GM21723 (cell line): ENCODE measurements at regions not wholly inside any gene's neighbourhood (a gene's known extent, or its start where the extent isn't known, plus 50 kb on each side); places are given as distances from the start of the nearest gene placed in this dataset.

Experiments used
- ATAC-seq: cut with Tn5 transposase; IDR thresholded peaks from one replicate; pipeline ENCODE4 v1.9.1; 2021; ENCODE audit warnings: mild to moderate bottlenecking, moderate library complexity; ENCODE audit not compliant: unreplicated experiment

DNA sequence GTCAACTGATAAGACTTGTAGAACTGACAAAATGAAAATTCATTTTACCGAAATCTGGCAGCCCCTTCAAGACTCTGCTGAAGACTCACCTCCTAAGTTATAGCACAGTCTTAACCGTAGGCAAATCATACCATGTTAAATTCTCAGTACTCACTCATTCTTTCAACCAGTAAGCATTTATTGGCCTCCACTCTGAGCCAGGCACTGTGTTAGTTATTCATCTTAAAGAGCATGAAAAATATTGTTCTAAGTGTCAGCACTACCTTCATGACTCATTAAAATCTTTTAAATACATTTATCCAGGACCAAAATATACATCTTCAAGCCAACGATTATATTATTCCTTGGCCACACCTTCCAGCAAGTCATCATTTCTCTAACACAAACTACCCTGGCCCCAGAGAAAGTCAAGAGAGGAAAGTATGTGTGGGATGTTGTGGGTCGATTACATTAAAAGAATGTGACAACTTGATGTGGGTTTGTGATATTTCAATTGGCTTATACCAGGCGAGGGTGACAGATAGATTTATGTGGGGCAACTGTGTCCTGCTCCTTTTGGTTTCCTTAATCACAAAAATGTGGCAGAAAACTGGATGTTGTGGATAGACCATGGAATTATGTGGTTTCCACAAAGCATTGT lies 55.0 kb downstream of the TMEM30B start:
- ATAC-seq: no peak

DNA sequence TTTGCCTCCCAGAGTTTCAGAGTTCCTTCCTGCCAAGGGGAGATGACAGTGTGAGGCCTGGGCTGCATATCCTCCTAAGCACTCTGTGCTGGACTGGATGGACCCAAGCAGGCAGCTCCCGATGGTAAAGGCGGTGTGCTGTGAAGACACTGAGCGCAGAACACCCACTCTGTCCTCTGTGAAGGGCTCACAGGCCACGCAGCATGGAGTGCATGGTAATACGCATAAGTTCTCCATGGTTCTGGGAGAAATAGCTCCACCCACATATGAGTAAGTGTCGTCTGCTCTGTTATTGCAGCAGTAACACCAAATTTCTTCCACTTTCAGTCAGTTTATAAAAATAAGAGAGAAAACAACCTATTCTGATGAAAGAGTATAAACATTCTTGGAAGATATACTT lies 55.8 kb downstream of the TMEM30B start:
- ATAC-seq: no peak

DNA sequence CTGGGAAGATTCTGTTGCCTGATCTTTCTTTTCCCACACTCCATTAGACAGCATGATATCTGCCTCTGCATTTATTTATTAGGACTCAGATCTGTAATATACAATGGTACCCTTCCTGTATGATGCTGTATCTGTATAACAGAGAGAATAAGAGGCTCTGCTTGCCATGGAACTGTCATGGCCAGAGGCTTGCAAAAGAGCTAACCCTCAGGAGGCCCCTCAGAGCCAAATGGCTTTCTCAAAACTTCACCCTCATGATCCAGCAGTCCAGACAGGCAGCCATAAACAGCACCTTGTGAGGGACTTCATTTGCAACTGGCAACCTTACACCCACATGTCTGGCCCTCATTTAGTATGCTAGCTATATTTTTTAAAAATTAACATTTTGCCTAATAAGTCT lies 57.6 kb downstream of the TMEM30B start:
- ATAC-seq: no peak

DNA sequence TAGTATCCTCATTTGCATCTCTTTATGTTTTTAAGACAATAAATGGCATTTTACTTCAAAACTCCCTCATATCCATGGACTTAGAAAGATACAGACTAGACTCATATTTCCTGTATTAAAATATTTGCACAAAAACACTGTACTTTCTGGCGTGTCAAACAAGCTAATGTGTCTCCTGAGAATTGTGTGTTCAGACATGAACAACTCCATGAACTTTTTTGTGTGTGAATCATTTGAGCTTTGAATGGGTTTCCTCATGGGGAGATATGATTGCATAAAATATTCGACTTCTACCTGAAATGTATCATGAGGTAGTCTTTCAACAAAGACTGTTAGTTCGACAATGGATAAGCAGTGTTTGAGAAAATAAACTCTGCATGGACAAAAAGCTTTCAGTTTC lies 58.8 kb downstream of the TMEM30B start:
- no peak for ATAC-seq

DNA sequence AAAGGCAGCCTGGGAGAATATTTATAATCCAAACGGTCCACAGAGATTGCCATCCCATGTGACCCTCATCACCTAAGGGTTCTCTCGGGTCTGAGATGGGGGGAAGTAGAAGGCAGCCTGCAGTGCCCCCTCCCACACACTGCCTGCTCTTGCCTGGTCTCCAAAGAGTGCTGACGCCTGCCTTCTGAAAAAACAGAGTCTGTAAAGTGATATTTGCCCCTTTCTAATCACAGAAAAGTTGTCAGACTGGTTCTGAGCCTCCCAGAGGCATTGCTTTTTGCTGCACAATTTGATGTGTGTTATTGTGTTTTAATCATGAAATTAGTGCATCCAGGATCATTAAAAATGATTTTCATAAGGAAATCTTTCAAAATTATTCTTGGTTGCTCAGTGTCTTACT lies 59.2 kb downstream of the TMEM30B start:
- no peak for ATAC-seq

DNA sequence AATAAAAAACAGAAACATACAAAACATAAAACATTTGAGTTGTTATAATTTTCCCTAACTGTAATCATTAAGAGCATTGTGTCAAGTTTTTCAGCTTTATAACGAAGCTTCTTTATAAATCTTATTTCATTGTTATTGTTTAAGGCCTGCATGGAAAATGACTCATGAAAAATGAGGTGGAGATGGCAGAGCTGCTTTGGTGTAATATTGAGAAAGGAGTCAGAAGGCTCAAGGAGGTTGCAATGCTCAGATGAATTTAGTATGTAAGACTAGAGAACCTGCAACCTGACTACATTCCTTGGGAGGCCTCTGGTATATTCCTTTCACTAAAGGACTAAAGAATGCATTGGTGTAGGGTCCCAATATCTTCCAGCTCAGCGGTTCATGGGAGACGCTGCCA lies 61.5 kb downstream of the TMEM30B start:
- ATAC-seq: no peak

DNA sequence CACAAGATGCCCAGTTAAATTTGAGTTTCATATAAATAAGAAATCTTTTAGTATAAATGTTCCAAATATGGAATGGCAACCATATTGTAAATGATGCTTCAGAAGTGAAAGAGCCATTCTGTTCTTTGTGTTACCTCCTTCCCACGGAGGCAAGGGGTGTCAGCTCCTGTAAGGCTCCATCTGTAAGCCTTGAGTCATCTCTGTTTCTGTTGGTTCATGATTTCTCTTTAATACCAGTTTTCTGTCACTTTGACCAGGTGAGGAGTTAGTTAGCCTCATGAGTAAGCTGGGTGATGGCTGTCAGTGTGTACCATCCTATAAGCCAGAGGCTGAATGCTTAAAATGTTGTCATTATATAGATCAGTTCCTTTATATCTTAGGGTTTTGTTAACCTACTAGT lies 61.9 kb downstream of the TMEM30B start:
- ATAC-seq: no peak

DNA sequence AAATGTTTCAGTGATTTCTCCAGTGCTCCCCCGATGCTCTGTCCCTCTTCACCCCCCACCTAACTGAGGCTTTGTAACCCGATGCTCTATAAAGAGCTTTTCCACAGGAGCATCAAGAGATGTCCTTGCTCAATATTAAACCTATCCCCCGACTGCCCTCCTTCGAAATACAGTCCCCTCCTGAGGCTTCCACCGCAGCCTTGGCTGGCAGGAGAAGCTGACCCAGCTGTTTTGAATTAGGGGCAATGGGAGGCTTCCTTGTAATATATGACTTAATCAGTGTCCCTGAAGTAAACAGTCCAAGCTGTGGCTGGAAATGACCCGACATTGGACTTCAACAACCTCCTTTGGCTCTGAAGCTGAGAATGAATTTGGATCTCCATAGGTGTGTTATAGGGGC lies 62.4 kb downstream of the TMEM30B start:
- no peak for ATAC-seq

DNA sequence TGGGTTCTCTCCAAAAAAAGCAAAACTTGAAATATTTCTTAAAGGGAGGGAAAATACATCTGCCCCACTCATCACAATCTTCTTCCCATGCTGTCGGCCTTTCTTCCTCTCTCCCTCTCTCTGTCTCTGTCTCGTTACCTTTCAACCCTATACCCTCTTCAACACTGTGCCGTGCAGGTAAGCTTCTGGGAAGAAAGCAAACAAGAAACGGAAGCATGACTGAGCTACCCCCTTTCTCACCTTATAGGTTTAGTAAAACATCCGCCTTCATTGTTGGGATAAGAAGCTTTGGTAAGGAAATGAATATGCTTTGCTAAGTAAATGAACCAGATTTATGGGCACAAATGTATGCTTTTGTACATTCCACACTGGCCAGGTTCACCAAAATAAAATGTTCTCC lies 63.0 kb downstream of the TMEM30B start:
- no peak for ATAC-seq

DNA sequence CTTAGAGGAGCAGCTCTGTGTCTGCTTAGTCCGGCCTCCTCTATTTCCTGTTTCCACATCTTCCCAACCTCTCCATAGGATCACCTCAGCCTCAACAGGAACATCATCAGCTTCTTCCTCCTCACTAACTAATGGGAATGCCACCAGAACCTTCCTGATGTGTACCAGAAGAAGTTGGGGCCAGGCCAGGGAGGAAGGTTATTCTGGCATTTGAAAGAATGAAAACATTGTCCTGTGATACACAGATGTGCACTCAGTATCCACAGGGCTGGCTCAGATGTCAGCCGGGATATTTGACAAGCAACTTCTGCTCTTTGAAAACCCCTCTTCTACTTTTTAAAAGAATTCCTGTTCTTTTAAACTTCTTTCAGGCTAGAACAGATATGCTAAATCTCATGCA lies 63.6 kb downstream of the TMEM30B start:
- ATAC-seq: no peak

DNA sequence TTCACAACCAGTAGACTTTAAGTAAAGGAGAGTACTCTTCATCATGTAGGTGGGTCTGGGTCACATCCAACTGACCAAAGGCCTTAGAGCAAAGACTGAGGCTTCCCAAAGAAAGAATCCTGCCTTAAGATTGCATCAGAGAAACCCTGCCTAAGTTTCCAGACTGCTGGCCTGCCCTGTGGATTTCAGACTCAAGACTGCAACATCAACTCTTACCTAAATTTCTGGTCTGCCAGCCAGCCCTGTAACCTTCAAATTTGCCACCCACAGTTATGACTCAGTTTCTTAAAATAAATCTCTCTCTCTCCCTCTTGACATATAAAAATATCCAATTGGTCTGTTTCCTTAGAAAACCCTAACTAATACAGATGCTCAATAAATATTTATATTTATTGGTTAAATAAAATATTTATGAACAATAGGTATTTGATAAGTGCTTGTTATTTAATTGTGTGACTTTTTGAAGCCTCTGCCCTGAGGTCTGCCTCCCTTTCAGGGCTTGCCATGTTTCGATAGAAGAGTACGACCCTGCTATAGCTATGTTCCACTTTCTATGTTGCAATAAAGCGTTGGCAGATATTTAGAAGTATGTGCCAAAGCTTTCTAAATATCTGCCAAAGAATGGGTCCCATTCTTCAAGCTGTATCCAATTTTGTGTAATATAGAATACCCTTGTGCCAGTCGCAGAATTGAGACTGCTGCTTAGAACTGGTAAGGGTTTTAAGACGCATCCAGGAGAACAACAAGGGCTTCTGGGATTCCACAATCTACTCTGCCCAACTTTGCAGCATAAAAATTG lies 65.7 kb downstream of the TMEM30B start:
- no peak for ATAC-seq

DNA sequence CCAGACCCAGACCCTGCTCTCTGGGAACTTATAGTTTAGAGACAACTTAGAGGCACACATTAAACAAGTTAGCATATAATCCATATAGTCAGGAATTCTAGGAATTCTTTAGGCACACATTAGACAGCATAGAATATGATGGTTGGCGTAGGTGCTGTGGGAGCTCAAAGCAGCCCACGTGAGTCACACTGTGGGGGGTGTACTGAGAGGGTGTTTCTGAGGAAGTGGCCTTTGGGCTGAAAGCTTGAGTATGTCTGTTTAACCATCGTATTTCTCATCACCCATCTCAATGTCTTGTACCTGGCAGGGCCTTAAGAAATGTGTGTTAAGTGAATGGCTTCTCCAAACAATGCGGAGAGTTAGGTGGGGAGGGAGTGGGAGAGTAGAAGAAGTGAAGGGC lies 67.2 kb downstream of the TMEM30B start:
- ATAC-seq: no peak

DNA sequence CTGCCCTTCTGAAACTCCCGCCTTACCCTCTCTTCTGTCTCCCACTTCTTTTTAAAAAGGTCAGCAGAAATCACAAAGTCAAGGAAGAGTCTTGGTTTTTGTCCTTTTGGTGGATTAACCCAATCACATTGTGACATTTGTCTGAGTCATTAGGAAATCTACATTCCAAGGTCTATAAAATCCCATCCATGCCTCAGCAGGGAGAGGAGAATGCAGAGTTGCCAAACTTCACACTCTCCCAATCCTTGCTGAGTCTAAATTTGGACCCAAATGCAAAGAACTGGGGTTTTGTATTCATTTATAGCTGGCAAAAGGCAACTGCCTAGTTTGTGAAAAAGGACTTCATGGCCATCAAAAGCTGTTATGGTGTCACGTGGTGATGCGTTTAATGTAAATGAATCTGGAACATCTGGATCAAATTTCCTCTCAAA lies 67.9 kb downstream of the TMEM30B start:
- ATAC-seq: no peak

DNA sequence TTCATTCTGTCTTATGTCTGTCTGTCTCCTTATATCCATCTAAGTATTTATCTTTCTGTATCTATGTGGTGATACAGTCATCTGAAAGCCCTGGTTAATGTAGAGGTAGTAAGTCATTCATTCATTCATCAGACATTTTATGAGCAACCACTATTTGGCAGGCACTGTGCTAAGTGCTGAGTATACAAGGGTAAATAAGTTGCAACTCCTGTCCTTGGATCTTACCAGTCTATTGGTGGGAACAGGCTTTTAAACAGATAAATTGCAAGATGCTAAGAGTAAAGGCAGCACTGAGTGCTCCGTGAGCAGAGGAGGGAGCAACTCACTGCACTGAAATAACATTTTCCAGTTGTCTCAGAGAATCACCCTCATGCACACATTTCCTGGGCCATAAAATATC lies 68.6 kb downstream of the TMEM30B start:
- ATAC-seq: no peak

DNA sequence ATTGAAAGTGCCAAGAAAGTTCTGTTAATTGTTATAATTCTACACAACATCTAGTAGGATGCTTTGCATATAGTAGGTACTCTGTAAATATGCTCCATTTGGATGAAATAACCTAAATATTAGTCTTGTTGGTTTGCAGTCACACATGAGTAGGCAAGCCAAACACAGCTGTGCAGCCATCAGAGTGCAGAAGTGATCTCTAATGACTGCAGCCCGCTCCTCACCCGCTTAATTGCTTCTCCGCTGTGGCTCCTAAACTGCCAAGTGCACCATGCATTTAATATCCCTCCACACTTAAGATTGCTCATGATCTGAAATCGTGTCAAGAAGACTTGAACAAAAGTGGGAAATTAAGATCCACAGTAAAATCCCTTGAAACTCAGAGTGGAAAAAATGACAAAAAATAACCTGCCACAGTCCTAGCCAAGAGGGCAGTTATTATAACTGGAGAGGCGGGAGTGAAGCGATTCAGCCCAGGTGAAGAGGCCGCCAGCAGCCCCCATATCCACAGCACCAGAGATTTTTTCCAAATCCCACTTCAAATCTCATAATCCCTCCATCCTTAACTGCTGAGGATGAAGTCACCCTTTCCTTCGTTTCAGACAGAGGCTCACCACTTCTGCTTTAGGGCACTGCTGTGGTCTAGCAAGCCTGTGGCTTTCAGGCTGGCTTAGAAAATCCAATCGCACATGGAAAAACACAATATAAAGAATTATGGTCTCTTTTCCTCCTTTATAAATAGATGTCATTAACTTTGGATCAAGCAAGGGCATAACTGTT lies 69.5 kb downstream of the TMEM30B start:
- ATAC-seq: no peak

DNA sequence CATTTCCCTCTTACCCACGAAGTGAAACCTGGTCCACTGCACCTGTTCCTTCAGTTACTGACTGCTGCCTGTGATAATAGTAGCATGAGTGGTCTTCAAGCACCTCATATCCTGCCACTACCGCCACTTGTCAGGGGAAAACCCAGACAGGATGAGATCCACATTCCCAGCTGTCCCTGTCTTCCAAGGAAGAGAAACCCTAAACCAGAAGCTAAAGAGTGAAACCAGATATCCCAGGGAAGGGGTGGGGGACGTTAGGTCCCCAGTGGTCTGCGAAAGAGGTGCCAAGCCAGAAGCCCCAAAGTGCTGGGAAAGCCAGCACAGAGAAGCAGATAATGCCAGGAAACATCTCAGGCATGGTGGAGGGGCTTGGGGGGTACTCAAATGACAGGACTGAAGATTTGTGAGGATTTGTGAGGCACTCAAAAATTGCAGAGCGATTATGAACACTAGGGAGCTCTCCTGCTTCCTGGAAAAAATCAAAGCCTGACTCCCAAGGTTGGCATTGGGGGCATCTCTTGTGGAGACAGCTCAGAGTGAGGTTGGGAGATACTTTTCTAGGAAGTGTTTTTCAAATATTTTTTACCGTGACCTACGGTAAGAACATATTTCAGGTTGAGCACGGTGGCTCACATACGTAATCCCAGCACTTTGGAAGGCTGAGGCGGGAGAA lies 77.9 kb downstream of the TMEM30B start:
- ATAC-seq: no peak

DNA sequence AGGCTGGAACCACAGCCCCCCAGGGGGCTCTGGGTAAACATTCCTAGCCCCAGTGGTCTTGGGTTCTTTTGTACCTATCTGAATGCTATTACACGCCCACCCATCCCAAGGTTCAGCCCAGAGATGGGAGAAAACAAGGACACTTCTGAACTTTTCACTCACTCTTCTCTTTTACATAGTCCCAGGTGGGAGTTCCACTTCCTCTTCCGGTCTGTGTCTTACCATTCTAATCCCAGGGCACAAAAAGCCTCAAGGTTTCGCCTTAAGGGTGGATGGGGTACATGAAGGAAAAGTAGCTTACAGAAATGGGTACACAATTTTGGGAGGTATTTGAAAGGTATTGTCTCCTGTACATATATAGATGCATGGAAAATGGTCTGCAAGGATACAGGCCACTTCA lies 79.0 kb downstream of the TMEM30B start:
- no peak for ATAC-seq

DNA sequence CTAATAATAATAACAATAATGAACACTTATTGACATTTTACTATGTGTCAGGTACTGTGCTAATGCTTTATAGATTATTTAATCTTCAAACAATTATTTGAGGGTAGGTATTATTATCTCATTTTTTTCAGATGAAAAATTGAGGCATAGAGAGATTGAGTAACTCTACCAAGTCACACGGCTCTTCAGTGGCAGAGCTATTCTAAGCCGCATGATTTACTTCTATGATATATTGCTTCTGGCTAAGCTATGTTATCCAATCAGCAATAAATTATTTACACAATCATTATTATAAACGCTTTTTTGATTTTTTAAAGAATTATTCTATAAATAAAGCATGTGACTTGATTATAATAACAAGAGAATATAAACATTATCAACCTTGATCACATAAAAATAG lies 80.0 kb downstream of the TMEM30B start:
- ATAC-seq: no peak

DNA sequence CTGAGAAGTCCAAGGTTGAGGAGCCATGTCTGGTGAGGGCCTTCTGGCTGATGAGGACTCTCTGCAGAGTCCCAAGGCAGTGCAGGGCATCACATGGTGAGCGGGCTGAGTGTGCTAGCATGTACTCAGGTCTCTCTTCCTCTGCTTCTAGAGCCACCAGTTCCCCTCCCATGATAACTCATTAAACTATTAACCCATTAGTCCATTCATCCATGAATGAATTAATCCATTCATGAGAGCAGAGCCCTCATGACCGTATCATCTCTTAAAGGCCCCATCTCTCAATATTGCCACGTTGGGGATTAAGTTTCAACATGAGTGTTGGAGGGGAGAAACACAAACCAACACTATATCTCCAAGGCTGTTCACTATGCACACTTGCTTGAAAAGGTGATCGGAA lies 83.7 kb downstream of the TMEM30B start:
- ATAC-seq: no peak

DNA sequence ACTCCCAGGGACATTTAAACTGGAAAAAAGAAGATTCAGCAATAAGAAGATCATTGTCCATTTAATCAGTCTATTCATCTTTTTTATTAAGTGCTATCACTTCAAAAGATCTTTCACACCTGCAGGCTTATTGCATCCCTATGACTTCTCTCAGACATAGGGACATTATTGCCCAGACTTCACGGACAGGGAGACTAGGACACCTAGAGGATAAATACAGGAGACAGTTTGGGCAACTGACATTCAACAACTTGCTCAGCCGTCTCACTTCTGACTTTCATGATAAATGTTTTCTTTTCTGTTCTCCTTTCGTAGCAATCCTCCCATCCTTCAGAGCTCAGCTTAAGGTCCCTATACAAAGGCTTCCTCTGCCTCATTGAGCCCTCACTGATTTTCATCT lies 84.3 kb downstream of the TMEM30B start:
- ATAC-seq: no peak

DNA sequence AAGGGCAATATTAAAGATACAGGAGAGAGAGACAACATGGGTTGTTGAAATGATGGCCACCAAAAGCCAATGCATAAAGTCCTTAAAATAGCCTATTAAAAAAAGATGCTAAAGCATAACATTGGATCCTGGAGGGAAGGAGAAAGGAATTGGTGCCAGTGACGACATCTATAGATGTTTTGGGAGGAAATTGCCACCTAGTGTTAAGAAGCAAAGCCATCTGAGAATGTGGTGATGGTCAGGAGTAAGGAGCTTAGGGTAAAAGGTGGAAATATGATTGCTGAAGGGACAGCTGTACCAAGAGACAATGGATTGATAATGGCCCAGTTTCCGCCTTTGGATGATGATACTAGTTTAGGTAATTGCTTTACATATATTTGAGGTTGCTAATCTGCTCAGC lies 85.1 kb downstream of the TMEM30B start:
- ATAC-seq: no peak
